ENCODE measurements at regions not wholly inside any gene's neighbourhood (a gene's known extent, or its start where the extent isn't known, plus 50 kb on each side); places are given as distances from the start of the nearest gene placed in this dataset.

DNA sequence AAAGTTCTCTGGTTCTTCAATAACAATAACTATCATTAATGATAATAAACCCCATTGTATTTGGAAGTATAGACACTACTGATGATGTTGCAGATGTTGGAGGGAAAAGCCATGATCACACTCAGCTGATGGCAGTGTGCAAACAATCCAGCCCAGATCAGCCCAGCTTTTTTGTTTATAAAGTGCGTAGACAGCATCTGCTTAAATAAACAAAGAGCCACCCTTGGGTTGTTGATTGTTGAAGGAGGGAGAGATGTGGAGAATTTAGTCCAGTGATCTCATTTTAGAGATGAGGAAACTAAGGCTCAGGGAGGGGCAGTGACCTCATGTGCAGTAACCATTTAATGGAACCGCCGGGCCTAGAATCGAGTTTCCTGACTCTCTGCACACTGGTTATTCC, 56.0 kb upstream of the MEX3C start:
- Histone ChIP-seq H3K79me2 (ENCODE audit: control insufficient read depth, insufficient read depth, low read length) (no peaks in the 10 kb centered on the region), H3K27ac (ENCODE audit: extremely low read depth, low read depth, low read length) (no peak overlapping the region), H4K20me1 (replicated peaks; ENCODE audit: control insufficient read depth, insufficient read depth, low read length) (no peaks in the 10 kb centered on the region), H3K9me3 (replicated peaks; ENCODE audit: control insufficient read depth, insufficient read depth, low read depth, low read length) (no peaks in the 10 kb centered on the region), H3K36me3 (ENCODE audit: control insufficient read depth, insufficient read depth, low read length) (no peaks in the 10 kb centered on the region), H3K9me1 (ENCODE audit: control insufficient read depth, insufficient read depth, low read length) (no peaks in the 10 kb centered on the region), H3K4me1 (replicated peaks in 1 of 2; ENCODE audit: control insufficient read depth in 2 of 2, insufficient read depth in 2 of 2, low read length in 2 of 2) (no peaks in the 10 kb centered on the region), H3K4me2 (ENCODE audit: insufficient read depth, low read length) (no peak overlapping the region), H3K9ac (ENCODE audit: insufficient read depth in 1 of 2, low read depth in 2 of 2, low read length in 2 of 2) (no peak overlapping the region), H3K4me3 (no peak overlapping the region), H3K27me3 (ENCODE audit: control insufficient read depth in 2 of 2, insufficient read depth in 2 of 2, low read length in 2 of 2) (no peaks in the 10 kb centered on the region), H2AFZ (ENCODE audit: low read depth, low read length) (no peak overlapping the region)
- ChIA-PET CTCF (ENCODE audit: low intra/inter-chr PET ratio) (no interaction called here), POLR2A (no interaction called here)
- no TSS peak for BruUV-seq (replicated peaks)
- no peak for DNase-seq (ENCODE audit: extremely low read depth in 1 of 4, low spot score in 3 of 4)
- 3% methylated on average over 4 of the region's 4 CpGs for WGBS (ENCODE audit: insufficient coverage, low coverage, missing lambda C conversion rate)
- ATAC-seq: no peak
- FAIRE-seq: no peak
- TF ChIP-seq, protein P1, sequence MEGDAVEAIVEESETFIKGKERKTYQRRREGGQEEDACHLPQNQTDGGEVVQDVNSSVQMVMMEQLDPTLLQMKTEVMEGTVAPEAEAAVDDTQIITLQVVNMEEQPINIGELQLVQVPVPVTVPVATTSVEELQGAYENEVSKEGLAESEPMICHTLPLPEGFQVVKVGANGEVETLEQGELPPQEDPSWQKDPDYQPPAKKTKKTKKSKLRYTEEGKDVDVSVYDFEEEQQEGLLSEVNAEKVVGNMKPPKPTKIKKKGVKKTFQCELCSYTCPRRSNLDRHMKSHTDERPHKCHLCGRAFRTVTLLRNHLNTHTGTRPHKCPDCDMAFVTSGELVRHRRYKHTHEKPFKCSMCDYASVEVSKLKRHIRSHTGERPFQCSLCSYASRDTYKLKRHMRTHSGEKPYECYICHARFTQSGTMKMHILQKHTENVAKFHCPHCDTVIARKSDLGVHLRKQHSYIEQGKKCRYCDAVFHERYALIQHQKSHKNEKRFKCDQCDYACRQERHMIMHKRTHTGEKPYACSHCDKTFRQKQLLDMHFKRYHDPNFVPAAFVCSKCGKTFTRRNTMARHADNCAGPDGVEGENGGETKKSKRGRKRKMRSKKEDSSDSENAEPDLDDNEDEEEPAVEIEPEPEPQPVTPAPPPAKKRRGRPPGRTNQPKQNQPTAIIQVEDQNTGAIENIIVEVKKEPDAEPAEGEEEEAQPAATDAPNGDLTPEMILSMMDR (IDR thresholded peaks at IDR 0.05 in 2 of 3, conservative IDR thresholded peaks at IDR 0.05 in 1 of 3; ENCODE audit: insufficient read depth in 2 of 3, low read depth in 1 of 3, low read length in 3 of 3): no peak
- TF ChIP-seq ZNF696 (CRISPR knock-in tag; conservative IDR thresholded peaks at IDR 0.05) (no peak), SIX5 (IDR thresholded peaks at IDR 0.05; ENCODE audit: borderline replicate concordance in 1 of 2, insufficient read depth in 1 of 2, low read depth in 1 of 2, low read length in 2 of 2) (no peak)
- in situ Hi-C loops (cut with MboI): no loop called here
- intact Hi-C loops (cut with micrococcal nuclease): no loop called here

DNA sequence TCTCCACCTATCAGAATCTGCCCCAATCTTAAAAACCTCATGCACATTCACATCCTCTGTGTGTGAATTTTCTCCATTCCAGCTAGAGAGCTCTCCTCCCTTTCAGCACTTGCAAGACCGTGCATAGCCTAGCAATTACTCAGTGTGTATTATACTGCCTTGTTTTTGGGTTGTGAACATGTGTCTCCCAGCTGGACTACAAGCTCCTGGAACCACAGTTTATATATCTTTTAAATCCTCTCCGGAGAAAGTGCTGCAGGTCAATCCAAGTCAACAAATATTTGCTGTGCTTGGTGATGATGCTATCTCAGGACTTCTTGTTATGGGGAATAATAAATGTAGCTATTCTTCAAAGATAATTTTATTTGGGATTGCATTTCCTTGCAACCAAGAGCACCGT, 58.2 kb upstream of the MEX3C start:
- Histone ChIP-seq H3K79me2 (ENCODE audit: control insufficient read depth, insufficient read depth, low read length) (no peaks in the 10 kb centered on the region), H3K9me1 (ENCODE audit: control insufficient read depth, insufficient read depth, low read length) (no peaks in the 10 kb centered on the region), H3K27me3 (ENCODE audit: control insufficient read depth in 2 of 2, insufficient read depth in 2 of 2, low read length in 2 of 2) (no peaks in the 10 kb centered on the region; a peak in 1 of 5 replicates), H3K27ac (ENCODE audit: extremely low read depth, low read depth, low read length) (no peak overlapping the region), H3K4me2 (ENCODE audit: insufficient read depth, low read length) (no peak overlapping the region), H3K4me3 (no peak overlapping the region), H3K36me3 (ENCODE audit: control insufficient read depth, insufficient read depth, low read length) (no peaks in the 10 kb centered on the region), H2AFZ (ENCODE audit: low read depth, low read length) (no peak overlapping the region), H3K9ac (ENCODE audit: insufficient read depth in 1 of 2, low read depth in 2 of 2, low read length in 2 of 2) (no peak overlapping the region), H3K4me1 (replicated peaks in 1 of 2; ENCODE audit: control insufficient read depth in 2 of 2, insufficient read depth in 2 of 2, low read length in 2 of 2) (no peaks in the 10 kb centered on the region), H3K9me3 (replicated peaks; ENCODE audit: control insufficient read depth, insufficient read depth, low read depth, low read length) (no peaks in the 10 kb centered on the region), H4K20me1 (replicated peaks; ENCODE audit: control insufficient read depth, insufficient read depth, low read length) (no peaks in the 10 kb centered on the region)
- FAIRE-seq (no peak), ATAC-seq (no peak), DNase-seq (ENCODE audit: extremely low read depth in 1 of 4, low spot score in 3 of 4) (no peak)
- WGBS (ENCODE audit: insufficient coverage, low coverage, missing lambda C conversion rate): 0% methylated on average over 3 of the region's 3 CpGs
- BruUV-seq (replicated peaks): no TSS peak
- in situ Hi-C loops (cut with MboI): no loop called here
- POLR2A ChIA-PET: interaction anchor here (0.6 kb wide), 2 partner anchors 23 to 268 kb away, joined by 3 to 4 read pairs; no protein-coding TSS in a partner anchor
- intact Hi-C loops (cut with micrococcal nuclease): no loop called here
- CTCF ChIA-PET (ENCODE audit: low intra/inter-chr PET ratio): no interaction called here
- no peak for TF ChIP-seq ZC3H4 (CRISPR knock-in tag; IDR thresholded peaks at IDR 0.05; ENCODE audit: borderline replicate concordance)
- TF ChIP-seq, protein P2, sequence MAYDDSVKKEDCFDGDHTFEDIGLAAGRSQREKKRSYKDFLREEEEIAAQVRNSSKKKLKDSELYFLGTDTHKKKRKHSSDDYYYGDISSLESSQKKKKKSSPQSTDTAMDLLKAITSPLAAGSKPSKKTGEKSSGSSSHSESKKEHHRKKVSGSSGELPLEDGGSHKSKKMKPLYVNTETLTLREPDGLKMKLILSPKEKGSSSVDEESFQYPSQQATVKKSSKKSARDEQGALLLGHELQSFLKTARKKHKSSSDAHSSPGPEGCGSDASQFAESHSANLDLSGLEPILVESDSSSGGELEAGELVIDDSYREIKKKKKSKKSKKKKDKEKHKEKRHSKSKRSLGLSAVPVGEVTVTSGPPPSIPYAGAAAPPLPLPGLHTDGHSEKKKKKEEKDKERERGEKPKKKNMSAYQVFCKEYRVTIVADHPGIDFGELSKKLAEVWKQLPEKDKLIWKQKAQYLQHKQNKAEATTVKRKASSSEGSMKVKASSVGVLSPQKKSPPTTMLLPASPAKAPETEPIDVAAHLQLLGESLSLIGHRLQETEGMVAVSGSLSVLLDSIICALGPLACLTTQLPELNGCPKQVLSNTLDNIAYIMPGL (CRISPR knock-in tag; IDR thresholded peaks at IDR 0.05): no peak
- TF ChIP-seq, protein P3, sequence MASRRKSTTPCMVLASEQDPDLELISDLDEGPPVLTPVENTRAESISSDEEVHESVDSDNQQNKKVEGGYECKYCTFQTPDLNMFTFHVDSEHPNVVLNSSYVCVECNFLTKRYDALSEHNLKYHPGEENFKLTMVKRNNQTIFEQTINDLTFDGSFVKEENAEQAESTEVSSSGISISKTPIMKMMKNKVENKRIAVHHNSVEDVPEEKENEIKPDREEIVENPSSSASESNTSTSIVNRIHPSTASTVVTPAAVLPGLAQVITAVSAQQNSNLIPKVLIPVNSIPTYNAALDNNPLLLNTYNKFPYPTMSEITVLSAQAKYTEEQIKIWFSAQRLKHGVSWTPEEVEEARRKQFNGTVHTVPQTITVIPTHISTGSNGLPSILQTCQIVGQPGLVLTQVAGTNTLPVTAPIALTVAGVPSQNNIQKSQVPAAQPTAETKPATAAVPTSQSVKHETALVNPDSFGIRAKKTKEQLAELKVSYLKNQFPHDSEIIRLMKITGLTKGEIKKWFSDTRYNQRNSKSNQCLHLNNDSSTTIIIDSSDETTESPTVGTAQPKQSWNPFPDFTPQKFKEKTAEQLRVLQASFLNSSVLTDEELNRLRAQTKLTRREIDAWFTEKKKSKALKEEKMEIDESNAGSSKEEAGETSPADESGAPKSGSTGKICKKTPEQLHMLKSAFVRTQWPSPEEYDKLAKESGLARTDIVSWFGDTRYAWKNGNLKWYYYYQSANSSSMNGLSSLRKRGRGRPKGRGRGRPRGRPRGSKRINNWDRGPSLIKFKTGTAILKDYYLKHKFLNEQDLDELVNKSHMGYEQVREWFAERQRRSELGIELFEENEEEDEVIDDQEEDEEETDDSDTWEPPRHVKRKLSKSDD (conservative IDR thresholded peaks at IDR 0.05; ENCODE audit: low read length): no peak
- no peak for TF ChIP-seq E2F3 (CRISPR knock-in tag; IDR thresholded peaks at IDR 0.05)
- TF ChIP-seq SREBF1 (IDR thresholded peaks at IDR 0.05; ENCODE audit: borderline replicate concordance, low read depth, low read length): no peak

Data from K562 (cell line).